ENCODE measurements at regions not wholly inside any gene's neighbourhood (a gene's known extent, or its start where the extent isn't known, plus 50 kb on each side); places are given as distances from the start of the nearest gene placed in this dataset.

GRCh38 chr2:4693266-4693665 is 989.9 kb downstream of the DCDC2C start:
- Mint-ChIP-seq H3K27ac (no peak overlapping the region), H3K27me3 (no peaks in the 10 kb centered on the region), H3K4me3 (no peak overlapping the region), H3K9me3 (peaks cover 7% of the 10 kb centered on the region), H3K4me1 (no peaks in the 10 kb centered on the region), H3K36me3 (ENCODE audit: low read depth) (no peaks in the 10 kb centered on the region)
- POLR2A ChIA-PET: no interaction called here
- CTCF ChIA-PET: no interaction called here
- no peak for DNase-seq

GRCh38 chr2:4695281-4695861 is 992.0 kb downstream of the DCDC2C start:
- CTCF ChIA-PET: no interaction called here
- H3K27me3 Mint-ChIP-seq: no peaks in the 10 kb centered on the region
- H3K27ac Mint-ChIP-seq: no peak overlapping the region
- H3K4me3 Mint-ChIP-seq: no peak overlapping the region
- POLR2A ChIA-PET: interaction anchor here (0.5 kb wide), 1 partner anchor 36 kb away, joined by 5 read pairs; no protein-coding TSS in a partner anchor
- H3K9me3 Mint-ChIP-seq: peaks cover 7% of the 10 kb centered on the region
- H3K4me1 Mint-ChIP-seq: no peaks in the 10 kb centered on the region
- H3K36me3 Mint-ChIP-seq (ENCODE audit: low read depth): no peaks in the 10 kb centered on the region
- DNase-seq: no peak

- Mint-ChIP-seq H3K27me3 (no peaks in the 10 kb centered on the region), H3K4me3 (no peak overlapping the region), H3K4me1 (no peaks in the 10 kb centered on the region), H3K27ac (no peak overlapping the region), H3K9me3 (peaks cover 9% of the 10 kb centered on the region), H3K36me3 (ENCODE audit: low read depth) (no peaks in the 10 kb centered on the region)
- no peak for DNase-seq
- ChIA-PET POLR2A (no interaction called here), CTCF (no interaction called here)
These were observed 977.1 kb upstream of the SOX11 start for GRCh38 chr2:4715065-4715464.

- Mint-ChIP-seq H3K27me3 (no peaks in the 10 kb centered on the region), H3K36me3 (ENCODE audit: low read depth) (no peaks in the 10 kb centered on the region), H3K4me3 (no peak overlapping the region)
These were observed 973.4 kb upstream of the SOX11 start for GRCh38 chr2:4718777-4719176.

GRCh38 chr2:4725618-4726017 is 966.6 kb upstream of the SOX11 start:
- H3K4me1 Mint-ChIP-seq: no peaks in the 10 kb centered on the region
- POLR2A ChIA-PET: no interaction called here
- DNase-seq: no peak
- H3K36me3 Mint-ChIP-seq (ENCODE audit: low read depth): no peaks in the 10 kb centered on the region
- H3K4me3 Mint-ChIP-seq: no peak overlapping the region
- CTCF ChIA-PET: no interaction called here
- H3K27me3 Mint-ChIP-seq: no peaks in the 10 kb centered on the region
- H3K9me3 Mint-ChIP-seq: peaks cover 3% of the 10 kb centered on the region
- no peak overlapping the region for H3K27ac Mint-ChIP-seq

More at GRCh38 chr2:4718777-4719176, 973.4 kb upstream of the SOX11 start:
- Mint-ChIP-seq H3K9me3 (peaks cover 12% of the 10 kb centered on the region), H3K27ac (no peak overlapping the region), H3K4me1 (no peaks in the 10 kb centered on the region)
- POLR2A ChIA-PET: no interaction called here
- no peak for DNase-seq
- CTCF ChIA-PET: no interaction called here

GRCh38 chr2:4732560-4732959 is 959.6 kb upstream of the SOX11 start:
- POLR2A ChIA-PET: no interaction called here
- Mint-ChIP-seq H3K27ac (no peak overlapping the region), H3K9me3 (no peaks in the 10 kb centered on the region), H3K27me3 (no peaks in the 10 kb centered on the region), H3K4me3 (no peak overlapping the region), H3K4me1 (no peaks in the 10 kb centered on the region), H3K36me3 (ENCODE audit: low read depth) (no peaks in the 10 kb centered on the region)
- no peak for DNase-seq
- CTCF ChIA-PET: no interaction called here

GRCh38 chr2:4745056-4745991 is 946.9 kb upstream of the SOX11 start:
- ChIA-PET POLR2A (no interaction called here), CTCF (no interaction called here)
- DNase-seq: no peak
- no peak overlapping the region for H3K27ac Mint-ChIP-seq
- H3K4me3 Mint-ChIP-seq: no peak overlapping the region
- no peaks in the 10 kb centered on the region for H3K4me1 Mint-ChIP-seq
- peaks cover 6% of the 10 kb centered on the region for H3K9me3 Mint-ChIP-seq
- H3K36me3 Mint-ChIP-seq (ENCODE audit: low read depth): no peaks in the 10 kb centered on the region
- no peaks in the 10 kb centered on the region for H3K27me3 Mint-ChIP-seq

- ChIA-PET POLR2A (no interaction called here), CTCF (no interaction called here)
- Mint-ChIP-seq H3K27ac (no peak overlapping the region), H3K9me3 (peaks cover 17% of the 10 kb centered on the region), H3K36me3 (ENCODE audit: low read depth) (no peaks in the 10 kb centered on the region), H3K4me1 (no peaks in the 10 kb centered on the region), H3K4me3 (no peak overlapping the region), H3K27me3 (no peaks in the 10 kb centered on the region)
- DNase-seq: no peak
These were observed 938.5 kb upstream of the SOX11 start for GRCh38 chr2:4753721-4754120.

GRCh38 chr2:4762951-4763376 is 929.2 kb upstream of the SOX11 start:
- H3K27me3 Mint-ChIP-seq: no peaks in the 10 kb centered on the region
- no peak overlapping the region for H3K27ac Mint-ChIP-seq
- H3K4me3 Mint-ChIP-seq: no peak overlapping the region
- H3K9me3 Mint-ChIP-seq: peaks cover 21% of the 10 kb centered on the region
- no peak for DNase-seq
- H3K36me3 Mint-ChIP-seq (ENCODE audit: low read depth): no peaks in the 10 kb centered on the region
- POLR2A ChIA-PET: no interaction called here
- CTCF ChIA-PET: no interaction called here
- no peaks in the 10 kb centered on the region for H3K4me1 Mint-ChIP-seq

- Mint-ChIP-seq H3K27me3 (no peaks in the 10 kb centered on the region), H3K36me3 (ENCODE audit: low read depth) (no peaks in the 10 kb centered on the region), H3K4me1 (no peaks in the 10 kb centered on the region), H3K9me3 (peaks cover 7% of the 10 kb centered on the region), H3K4me3 (no peak overlapping the region), H3K27ac (no peak overlapping the region)
- CTCF ChIA-PET: no interaction called here
- POLR2A ChIA-PET: no interaction called here
- DNase-seq: no peak
These were observed 926.2 kb upstream of the SOX11 start for GRCh38 chr2:4765787-4766530.

- POLR2A ChIA-PET: no interaction called here
- no peaks in the 10 kb centered on the region for H3K36me3 Mint-ChIP-seq (ENCODE audit: low read depth)
- H3K4me1 Mint-ChIP-seq: no peaks in the 10 kb centered on the region
- no peak overlapping the region for H3K27ac Mint-ChIP-seq
- no peak for DNase-seq
- CTCF ChIA-PET: no interaction called here
- peaks cover 7% of the 10 kb centered on the region for H3K9me3 Mint-ChIP-seq
- no peak overlapping the region for H3K4me3 Mint-ChIP-seq
- no peaks in the 10 kb centered on the region for H3K27me3 Mint-ChIP-seq
These were observed 916.5 kb upstream of the SOX11 start for GRCh38 chr2:4775668-4776067.

- Mint-ChIP-seq H3K27me3 (no peaks in the 10 kb centered on the region), H3K9me3 (peaks cover 23% of the 10 kb centered on the region), H3K4me3 (no peak overlapping the region), H3K36me3 (ENCODE audit: low read depth) (no peaks in the 10 kb centered on the region), H3K4me1 (no peaks in the 10 kb centered on the region), H3K27ac (no peak overlapping the region)
- CTCF ChIA-PET: no interaction called here
- POLR2A ChIA-PET: no interaction called here
- no peak for DNase-seq
These were observed 911.5 kb upstream of the SOX11 start for GRCh38 chr2:4780679-4781078.

- ChIA-PET CTCF (interaction anchor here (0.6 kb wide), 1 partner anchor 623 kb away, joined by 4 read pairs; no protein-coding TSS in a partner anchor), POLR2A (no interaction called here)
- H3K27ac Mint-ChIP-seq: no peak overlapping the region
- no peaks in the 10 kb centered on the region for H3K27me3 Mint-ChIP-seq
- no peaks in the 10 kb centered on the region for H3K36me3 Mint-ChIP-seq (ENCODE audit: low read depth)
- H3K4me3 Mint-ChIP-seq: no peak overlapping the region
- H3K9me3 Mint-ChIP-seq: peaks cover 29% of the 10 kb centered on the region
- DNase-seq: no peak
- H3K4me1 Mint-ChIP-seq: no peaks in the 10 kb centered on the region
These were observed 909.5 kb upstream of the SOX11 start for GRCh38 chr2:4782647-4783046.
